Activated T-cell treated with anti-CD3 and anti-CD28 coated beads for 24 hours (primary cell): ENCODE measurements at regions not wholly inside any gene's neighbourhood (a gene's known extent, or its start where the extent isn't known, plus 50 kb on each side); places are given as distances from the start of the nearest gene placed in this dataset.

Experiments used
- DNase-seq: peaks from one replicate; pipeline ENCODE4 v3.0.0-alpha.2; 2020; ENCODE audit warnings: low read depth

GRCh38 chr4:11525085-11525484 is 96.4 kb upstream of the HS3ST1 start:
- no peak for DNase-seq

DNA sequence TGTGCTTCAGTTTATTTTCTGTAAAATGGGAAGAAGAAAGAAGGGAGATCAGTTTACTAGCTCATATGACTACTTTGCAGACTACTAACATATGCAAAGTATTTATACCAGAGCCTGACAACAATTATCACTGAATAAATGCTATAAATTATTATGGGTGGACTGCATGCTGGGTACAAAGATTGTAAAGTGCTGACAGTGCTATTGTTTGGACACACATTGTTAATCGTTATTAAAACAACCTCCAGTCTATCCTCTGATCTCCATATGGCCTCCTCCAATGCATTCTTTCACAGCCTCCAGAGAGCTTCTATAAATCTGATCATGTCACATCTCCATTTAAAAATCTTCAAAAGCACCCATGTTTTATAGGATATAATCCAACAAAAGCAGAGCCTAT is 90.1 kb upstream of the HS3ST1 start:
- no peak for DNase-seq

DNA sequence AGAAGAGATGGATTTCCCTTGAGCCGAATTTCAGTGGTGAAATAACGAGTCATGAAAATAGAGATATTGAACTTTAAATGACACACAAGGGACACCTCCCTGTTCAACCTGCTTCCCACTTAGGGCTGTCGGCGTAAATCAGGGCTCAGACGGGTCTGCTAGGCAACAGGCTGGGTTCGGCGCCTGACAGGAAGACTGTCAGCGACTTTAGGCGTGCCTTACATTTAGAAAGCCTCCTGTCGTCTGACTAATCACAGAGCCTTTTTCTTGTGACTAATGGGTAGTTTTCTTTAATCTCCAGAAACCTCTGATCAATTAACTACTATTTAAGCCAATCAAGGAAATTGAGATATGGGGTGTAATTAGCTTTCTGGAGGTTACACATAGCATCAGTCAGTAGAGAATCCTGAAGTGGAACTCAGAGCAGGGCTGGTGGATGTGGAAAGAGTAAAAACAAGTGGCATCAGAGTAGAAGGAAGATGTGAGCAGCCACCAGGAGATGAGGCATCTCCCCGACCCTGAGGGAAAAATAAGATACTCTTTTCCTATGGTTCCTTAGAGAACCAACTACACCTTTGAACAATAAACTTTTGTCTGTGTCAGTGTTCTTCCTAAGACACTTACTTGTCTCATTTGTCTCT is 86.2 kb upstream of the HS3ST1 start:
- no peak for DNase-seq

DNA sequence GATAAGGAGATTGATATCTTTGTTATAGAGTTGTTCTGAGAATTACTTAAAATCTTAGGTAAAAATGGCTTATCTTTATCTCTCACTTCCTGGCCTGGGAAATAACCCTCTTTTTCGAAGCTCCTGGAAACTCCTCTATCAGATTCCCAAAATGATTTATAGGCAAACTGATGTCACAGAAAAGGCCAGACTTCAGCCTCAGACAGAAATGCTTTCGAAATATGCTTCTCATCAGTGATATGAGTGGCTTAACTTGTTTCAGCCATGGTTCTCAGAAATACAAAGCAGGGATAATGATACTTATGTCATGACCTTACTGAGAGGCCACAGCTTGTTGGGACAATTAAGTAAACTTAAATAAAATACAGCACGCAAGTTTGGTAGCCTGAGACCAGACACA is 85.3 kb upstream of the HS3ST1 start:
- no peak for DNase-seq

- no peak for DNase-seq
These were observed 84.2 kb upstream of the HS3ST1 start for GRCh38 chr4:11512871-11513270.

GRCh38 chr4:11511321-11511720 is 82.6 kb upstream of the HS3ST1 start:
- no peak for DNase-seq

DNA sequence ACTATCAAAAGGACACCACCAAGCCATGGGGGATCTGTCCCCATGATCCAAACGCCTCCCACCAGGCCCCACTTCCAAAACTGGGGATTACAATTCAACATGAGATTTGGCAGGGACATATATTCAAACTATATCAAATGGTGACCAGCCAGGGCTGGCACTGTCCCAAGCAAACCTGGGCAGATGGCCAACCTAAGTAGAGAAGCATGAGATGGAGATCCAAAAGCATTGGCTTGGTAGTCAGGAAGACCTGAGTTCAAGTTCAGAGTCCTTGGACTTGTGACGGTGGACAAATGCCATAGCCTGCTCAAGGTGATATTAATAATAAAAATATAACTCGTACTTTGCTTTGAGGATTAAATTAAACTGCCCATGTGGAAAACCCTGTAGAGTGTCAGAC is 79.2 kb upstream of the HS3ST1 start:
- no peak for DNase-seq

DNA sequence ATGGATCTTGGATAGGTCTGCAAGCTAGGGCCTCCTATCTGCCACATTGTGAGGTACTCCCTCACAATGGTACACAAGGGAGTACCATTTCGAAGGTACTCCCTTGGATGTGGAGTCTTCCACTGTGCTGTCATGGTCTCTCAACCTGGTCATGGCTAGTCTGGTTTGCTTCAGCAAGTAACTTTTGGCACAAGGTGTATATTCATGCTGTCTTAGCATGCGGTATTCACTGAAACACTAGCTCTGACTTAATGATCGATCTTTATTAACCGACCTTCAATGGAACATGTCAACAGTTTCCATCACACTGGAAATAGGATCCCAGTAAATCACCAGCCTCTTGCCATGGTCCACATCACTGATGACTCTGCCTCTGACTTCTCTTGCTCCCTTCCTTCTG is 77.5 kb upstream of the HS3ST1 start:
- DNase-seq, result no peak

- DNase-seq, result peak; percentile 18
These were observed 76.7 kb upstream of the HS3ST1 start for GRCh38 chr4:11505221-11505971.

DNA sequence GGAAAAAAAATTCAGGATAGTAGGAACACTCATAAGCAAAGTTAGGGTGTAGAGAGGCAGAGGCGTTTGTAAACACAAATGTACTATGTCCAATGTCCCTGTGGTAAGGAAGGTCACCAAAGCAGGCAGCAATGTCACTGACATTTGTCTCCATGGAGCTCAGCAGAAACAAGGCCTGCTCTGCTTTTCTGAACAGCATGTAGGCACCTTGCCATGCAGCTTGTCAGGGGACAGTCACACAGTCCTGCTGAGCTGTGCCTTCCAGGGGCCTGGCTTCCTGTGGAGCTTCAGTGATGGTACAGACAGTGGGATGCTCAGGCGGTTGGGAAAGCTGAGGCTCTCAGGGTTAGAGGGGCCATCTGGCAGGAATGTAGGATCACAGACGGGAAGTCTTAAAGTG is 74.5 kb upstream of the HS3ST1 start:
- DNase-seq, result no peak

DNA sequence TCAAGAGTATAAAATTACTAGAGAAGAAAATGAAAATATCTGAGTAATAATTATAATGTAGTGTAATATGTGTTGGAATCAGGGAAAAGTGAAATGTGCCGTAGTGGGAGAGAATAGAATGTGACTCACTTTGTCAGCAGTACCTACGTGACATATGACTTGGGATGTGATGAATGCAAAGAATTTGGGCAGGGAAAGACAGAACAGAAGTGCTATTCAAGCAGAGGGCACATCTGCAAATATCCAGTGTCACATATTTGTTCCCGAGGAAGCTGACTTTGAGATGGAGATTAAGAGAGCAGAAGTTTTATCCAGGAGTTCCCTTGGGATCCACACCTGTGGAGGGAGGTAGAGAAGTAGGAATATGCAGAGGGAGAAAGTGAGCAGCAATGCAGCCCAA is 69.3 kb upstream of the HS3ST1 start:
- DNase-seq, result no peak

GRCh38 chr4:11497212-11497806 is 68.6 kb upstream of the HS3ST1 start:
- DNase-seq, result no peak

- DNase-seq, result no peak
These were observed 67.7 kb upstream of the HS3ST1 start for GRCh38 chr4:11496351-11496829.

- no peak for DNase-seq
These were observed 67.1 kb upstream of the HS3ST1 start for GRCh38 chr4:11495818-11496217.

GRCh38 chr4:11495291-11495690 is 66.6 kb upstream of the HS3ST1 start:
- no peak for DNase-seq

DNA sequence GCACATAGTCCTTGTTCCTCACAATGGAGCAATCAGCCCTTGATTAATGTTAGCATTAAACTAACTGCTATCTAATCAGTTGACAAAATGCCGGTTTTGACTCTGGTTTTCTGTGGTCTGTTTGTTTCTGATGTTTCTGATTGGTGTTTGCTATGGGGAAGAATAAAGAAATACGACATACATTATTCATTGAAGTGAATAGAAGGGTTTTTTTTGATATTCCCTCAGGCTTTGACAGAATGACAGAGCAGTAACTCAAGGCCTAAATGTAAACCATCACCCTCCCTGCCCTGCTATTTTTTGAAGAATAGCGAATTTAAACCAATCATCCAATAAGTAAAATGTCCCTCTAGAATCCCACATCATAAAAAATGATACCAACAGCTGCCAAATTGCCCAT is 65.5 kb upstream of the HS3ST1 start:
- DNase-seq, result no peak

- DNase-seq, result no peak
These were observed 60.9 kb upstream of the HS3ST1 start for GRCh38 chr4:11489453-11490083.

DNA sequence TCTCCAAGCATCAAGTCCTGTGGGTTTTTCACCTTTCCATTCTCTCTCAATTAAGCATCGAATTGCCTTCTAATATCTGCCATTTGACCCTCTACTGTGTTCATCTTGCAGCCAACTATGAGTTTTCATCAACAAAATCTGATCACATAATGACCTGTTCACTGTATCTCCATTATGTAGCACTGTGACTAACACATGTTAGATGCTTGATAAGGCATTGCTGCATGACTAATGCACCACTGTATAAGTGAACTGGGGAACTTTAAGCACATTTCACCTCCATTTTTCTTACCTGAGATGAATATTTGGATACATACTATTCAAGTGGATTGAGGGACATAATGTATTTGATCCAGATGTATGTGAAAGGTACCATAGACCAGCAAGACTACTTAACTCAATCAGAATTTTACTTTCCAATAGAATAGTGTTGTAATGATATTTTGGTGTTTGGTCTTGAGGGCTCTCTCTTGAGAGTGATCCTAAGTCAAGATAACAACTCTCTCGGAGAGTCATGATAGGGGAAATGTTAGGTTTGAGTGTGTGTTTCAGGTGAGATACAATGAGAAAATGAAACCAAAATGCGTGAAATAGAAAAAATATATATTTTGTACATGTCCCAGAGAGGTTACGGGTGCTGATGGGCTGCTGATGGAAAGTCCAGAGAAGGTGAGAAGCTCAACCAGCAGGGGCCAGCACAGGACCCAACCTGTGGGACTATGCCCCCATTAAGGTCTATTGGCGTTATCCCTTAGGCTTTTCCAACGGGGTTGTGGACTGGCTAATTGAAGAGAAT is 60.2 kb upstream of the HS3ST1 start:
- DNase-seq, result no peak

- DNase-seq, result no peak
These were observed 59.3 kb upstream of the HS3ST1 start for GRCh38 chr4:11487868-11488544.

GRCh38 chr4:11487139-11487538 is 58.4 kb upstream of the HS3ST1 start:
- DNase-seq, result no peak

GRCh38 chr4:11485926-11486325 is 57.2 kb upstream of the HS3ST1 start:
- DNase-seq, result no peak

DNA sequence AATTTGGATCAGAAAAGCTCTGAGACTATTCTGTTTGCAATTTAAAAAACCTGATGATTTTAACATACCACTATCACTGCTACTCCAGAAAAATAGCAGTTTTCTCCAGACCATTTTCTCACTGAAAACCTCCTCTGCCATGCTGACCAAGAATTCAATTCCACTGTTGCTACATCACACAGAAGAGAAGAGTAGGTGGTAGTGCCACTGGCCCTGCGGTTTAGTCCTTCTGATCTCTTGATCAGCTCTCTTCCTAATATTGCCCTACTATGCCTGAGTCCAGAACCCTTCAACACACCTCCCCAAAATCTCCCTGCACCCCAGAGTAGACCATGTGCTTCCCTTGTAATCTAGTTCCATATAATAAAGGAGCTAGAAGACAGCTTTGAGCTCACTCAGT is 55.8 kb upstream of the HS3ST1 start:
- no peak for DNase-seq
